GM23338 (cell line): ENCODE measurements at regions not wholly inside any gene's neighbourhood (a gene's known extent, or its start where the extent isn't known, plus 50 kb on each side); places are given as distances from the start of the nearest gene placed in this dataset.

Experiments used
- ATAC-seq: fragments of 200-7000 bp; cut with Tn5 transposase; 3 replicates; pipeline ENCODE4 v1.9.1; 2020
- DNase-seq: peaks from one replicate; pipeline ENCODE4 v3.0.0-alpha.2; 2015; ENCODE audit warnings: low spot score
- H2AFZ ChIP-seq: fragments of 200-600 bp; sonication (generic); 2 replicates; pipeline ENCODE4 v1.8.0; 2016; ENCODE audit warnings: antibody characterized with exemption, mild to moderate bottlenecking, moderate library complexity
- H3F3A ChIP-seq: fragments of 200-600 bp; sonication (generic); replicated peaks from 2 replicates; pipeline ENCODE4 v1.8.0; 2017; ENCODE audit warnings: antibody characterized with exemption, mixed run types, low read depth
- H3K27ac ChIP-seq: fragments of 200-600 bp; sonication (generic); 2 replicates; pipeline ENCODE4 v1.6.1; 2016; ENCODE audit warnings: low read depth
- H3K27me3 ChIP-seq: fragments of 200-600 bp; sonication (generic); 2 replicates; pipeline ENCODE4 v1.8.0; 2016; ENCODE audit warnings: mild to moderate bottlenecking, mixed run types, moderate library complexity; ENCODE audit not compliant: insufficient read depth
- H3K36me3 ChIP-seq: fragments of 200-600 bp; sonication (generic); 2 replicates; pipeline ENCODE4 v1.8.0; 2016; ENCODE audit warnings: mild to moderate bottlenecking; ENCODE audit not compliant: insufficient read depth
- H3K4me1 ChIP-seq: fragments of 200-600 bp; sonication (generic); 2 replicates; pipeline ENCODE4 v1.8.0; 2016; ENCODE audit warnings: mild to moderate bottlenecking, moderate library complexity; ENCODE audit not compliant: insufficient read depth
- H3K4me2 ChIP-seq: fragments of 200-600 bp; sonication (generic); 2 replicates; pipeline ENCODE4 v1.7.1; 2017; ENCODE audit warnings: mixed run types
- H3K4me3 ChIP-seq: fragments of 200-600 bp; sonication (generic); 2 replicates; pipeline ENCODE4 v1.6.1; 2016; ENCODE audit warnings: mixed run types
- H3K79me2 ChIP-seq: fragments of 200-600 bp; sonication (generic); replicated peaks from 2 replicates; pipeline ENCODE4 v1.8.0; 2017; ENCODE audit warnings: mild to moderate bottlenecking; ENCODE audit not compliant: insufficient read depth
- H3K9me2 ChIP-seq: fragments of 200-600 bp; sonication (generic); 2 replicates; pipeline ENCODE4 v1.8.0; 2017; ENCODE audit not compliant: insufficient read depth
- H4K20me1 ChIP-seq: fragments of 200-600 bp; sonication (generic); replicated peaks from 2 replicates; pipeline ENCODE4 v1.8.0; 2017; ENCODE audit warnings: mild to moderate bottlenecking; ENCODE audit not compliant: insufficient read depth
- H3K27ac Mint-ChIP-seq: 2 replicates; pipeline ENCODE4 v1.8.0; 2020; ENCODE audit warnings: inconsistent platforms, mild to moderate bottlenecking, moderate library complexity, mixed read lengths
- H3K27me3 Mint-ChIP-seq: 3 replicates; pipeline ENCODE4 v1.8.0; 2022; ENCODE audit warnings: low read depth, mild to moderate bottlenecking, moderate library complexity, mixed read lengths, inconsistent platforms; ENCODE audit not compliant: insufficient read depth, poor library complexity
- H3K36me3 Mint-ChIP-seq: 3 replicates; pipeline ENCODE4 v1.8.0; 2021; ENCODE audit warnings: low read depth, mild to moderate bottlenecking, inconsistent platforms, moderate library complexity, mixed read lengths
- H3K4me1 Mint-ChIP-seq: 3 replicates; pipeline ENCODE4 v1.8.0; 2020; ENCODE audit warnings: mild to moderate bottlenecking, inconsistent platforms, mixed read lengths
- H3K4me3 Mint-ChIP-seq: 3 replicates; pipeline ENCODE4 v1.8.0; 2021; ENCODE audit warnings: moderate library complexity, mild to moderate bottlenecking, inconsistent platforms, mixed read lengths
- H3K9me3 Mint-ChIP-seq: 3 replicates; pipeline ENCODE4 v1.8.0; 2020; ENCODE audit warnings: moderate library complexity, mild to moderate bottlenecking, inconsistent platforms, mixed read lengths
- CREB1 ChIP-seq: fragments of 250-450 bp; sonication (Bioruptor Pico); IDR thresholded peaks from 2 replicates; pipeline ENCODE4 v1.5.0; 2020; ENCODE audit warnings: low read depth, mild to moderate bottlenecking, moderate library complexity
- EZH2 ChIP-seq: fragments of 200-600 bp; sonication (generic); IDR thresholded peaks from one replicate; pipeline ENCODE4 v1.8.0; 2017; ENCODE audit warnings: antibody characterized with exemption, mild to moderate bottlenecking, low read depth; ENCODE audit not compliant: unreplicated experiment
- EZH2phosphoT487 ChIP-seq: fragments of 200-600 bp; sonication (generic); IDR thresholded peaks from one replicate; pipeline ENCODE4 v1.8.1; 2018; ENCODE audit warnings: antibody characterized with exemption; ENCODE audit not compliant: unreplicated experiment
- JUNB ChIP-seq: IDR thresholded peaks from one replicate; pipeline ENCODE4 v1.6.1; 2016; ENCODE audit warnings: antibody characterized with exemption; ENCODE audit not compliant: unreplicated experiment
- NANOG ChIP-seq: IDR thresholded peaks from 2 replicates; pipeline ENCODE4 v1.6.1; 2016; ENCODE audit warnings: antibody characterized with exemption, borderline replicate concordance
- POLR2AphosphoS5 ChIP-seq: IDR thresholded peaks from 2 replicates; pipeline ENCODE4 v1.6.1; 2016; ENCODE audit warnings: antibody characterized with exemption, low read depth
- STAT1 ChIP-seq: IDR thresholded peaks from one replicate; pipeline ENCODE4 v1.6.1; 2016; ENCODE audit warnings: antibody characterized with exemption; ENCODE audit not compliant: unreplicated experiment
- ZNF114 ChIP-seq: fragments of 250-450 bp; sonication (Bioruptor Pico); IDR thresholded peaks from 2 replicates; pipeline ENCODE4 v1.5.0; 2020; ENCODE audit warnings: mild to moderate bottlenecking, moderate library complexity
- ZNF331 ChIP-seq: fragments of 250-450 bp; sonication (Bioruptor Pico); IDR thresholded peaks from 2 replicates; pipeline ENCODE4 v1.5.0; 2020; ENCODE audit warnings: low read depth, mild to moderate bottlenecking, moderate library complexity
- TF ChIP-seq, protein P1 (sequence below): IDR thresholded peaks from 2 replicates; pipeline ENCODE4 v1.6.1; 2016; ENCODE audit warnings: antibody characterized with exemption
- TF ChIP-seq, protein P2 (sequence below), 2 experiments: fragments of 200-600 bp in 1 of 2; sonication (generic) in 1 of 2; conservative IDR thresholded peaks; 2 replicates each; pipeline versions ENCODE4 v1.5.1 to v1.6.1; 2016 to 2017; ENCODE audit warnings: antibody characterized with exemption in 2 of 2, low read depth in 2 of 2, mild to moderate bottlenecking in 2 of 2, moderate library complexity in 1 of 2
- TF ChIP-seq, protein P3 (sequence below): fragments of 250-450 bp; sonication (Bioruptor Pico); IDR thresholded peaks from 2 replicates; pipeline ENCODE4 v1.5.0; 2020; ENCODE audit warnings: mild to moderate bottlenecking, moderate library complexity
- TF ChIP-seq, protein P4 (sequence below): IDR thresholded peaks from one replicate; pipeline ENCODE4 v1.6.1; 2018; ENCODE audit warnings: antibody characterized with exemption; ENCODE audit not compliant: unreplicated experiment

DNA sequence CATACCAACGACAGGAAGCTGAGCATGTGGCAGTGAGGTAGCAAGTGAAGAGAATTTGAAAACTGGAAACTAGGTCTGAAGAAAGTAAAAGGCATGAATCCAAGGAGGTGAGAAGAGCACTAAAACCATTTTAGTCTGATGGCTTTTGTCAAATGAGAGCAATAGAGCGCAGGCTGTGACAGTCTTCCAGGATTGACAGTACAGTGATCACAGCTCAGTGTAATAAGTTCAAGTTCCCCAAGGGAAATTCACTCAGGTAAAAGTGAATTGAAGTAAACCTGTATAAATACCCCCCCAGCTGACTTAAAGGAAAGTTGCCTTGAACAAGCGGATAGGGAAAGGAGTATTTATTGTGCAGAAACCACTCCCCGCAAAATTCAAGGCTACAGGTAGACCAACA, 224.2 kb upstream of the CRBN start:
- Mint-ChIP-seq H3K4me1 (no peaks in the 10 kb centered on the region), H3K4me3 (no peak overlapping the region), H3K27ac (no peak overlapping the region), H3K27me3 (peaks cover 4% of the 10 kb centered on the region), H3K36me3 (peaks cover 47% of the 10 kb centered on the region), H3K9me3 (peaks cover 52% of the 10 kb centered on the region)
- H3K4me1 ChIP-seq, result no peaks in the 10 kb centered on the region
- H3K4me3 ChIP-seq, result no peak overlapping the region
- no peak overlapping the region for H3K4me2 ChIP-seq
- DNase-seq, result no peak
- no peaks in the 10 kb centered on the region for H4K20me1 ChIP-seq
- no peak overlapping the region for H3K27ac ChIP-seq
- ATAC-seq, result no peak
- no peak for TF ChIP-seq ZNF114 (CRISPR knock-in tag)
- no peak for TF ChIP-seq CREB1 (CRISPR knock-in tag)
- no peak for TF ChIP-seq JUNB
- TF ChIP-seq POLR2AphosphoS5, result no peak
- TF ChIP-seq, protein P1, sequence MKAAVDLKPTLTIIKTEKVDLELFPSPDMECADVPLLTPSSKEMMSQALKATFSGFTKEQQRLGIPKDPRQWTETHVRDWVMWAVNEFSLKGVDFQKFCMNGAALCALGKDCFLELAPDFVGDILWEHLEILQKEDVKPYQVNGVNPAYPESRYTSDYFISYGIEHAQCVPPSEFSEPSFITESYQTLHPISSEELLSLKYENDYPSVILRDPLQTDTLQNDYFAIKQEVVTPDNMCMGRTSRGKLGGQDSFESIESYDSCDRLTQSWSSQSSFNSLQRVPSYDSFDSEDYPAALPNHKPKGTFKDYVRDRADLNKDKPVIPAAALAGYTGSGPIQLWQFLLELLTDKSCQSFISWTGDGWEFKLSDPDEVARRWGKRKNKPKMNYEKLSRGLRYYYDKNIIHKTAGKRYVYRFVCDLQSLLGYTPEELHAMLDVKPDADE, result no peak
- TF ChIP-seq, protein P2, sequence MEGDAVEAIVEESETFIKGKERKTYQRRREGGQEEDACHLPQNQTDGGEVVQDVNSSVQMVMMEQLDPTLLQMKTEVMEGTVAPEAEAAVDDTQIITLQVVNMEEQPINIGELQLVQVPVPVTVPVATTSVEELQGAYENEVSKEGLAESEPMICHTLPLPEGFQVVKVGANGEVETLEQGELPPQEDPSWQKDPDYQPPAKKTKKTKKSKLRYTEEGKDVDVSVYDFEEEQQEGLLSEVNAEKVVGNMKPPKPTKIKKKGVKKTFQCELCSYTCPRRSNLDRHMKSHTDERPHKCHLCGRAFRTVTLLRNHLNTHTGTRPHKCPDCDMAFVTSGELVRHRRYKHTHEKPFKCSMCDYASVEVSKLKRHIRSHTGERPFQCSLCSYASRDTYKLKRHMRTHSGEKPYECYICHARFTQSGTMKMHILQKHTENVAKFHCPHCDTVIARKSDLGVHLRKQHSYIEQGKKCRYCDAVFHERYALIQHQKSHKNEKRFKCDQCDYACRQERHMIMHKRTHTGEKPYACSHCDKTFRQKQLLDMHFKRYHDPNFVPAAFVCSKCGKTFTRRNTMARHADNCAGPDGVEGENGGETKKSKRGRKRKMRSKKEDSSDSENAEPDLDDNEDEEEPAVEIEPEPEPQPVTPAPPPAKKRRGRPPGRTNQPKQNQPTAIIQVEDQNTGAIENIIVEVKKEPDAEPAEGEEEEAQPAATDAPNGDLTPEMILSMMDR (conservative IDR thresholded peaks at IDR 0.05; ENCODE audit: low read depth in 2 of 2), result no peak
- TF ChIP-seq EZH2, result no peak
- no peak for TF ChIP-seq ZNF331 (CRISPR knock-in tag)
- TF ChIP-seq STAT1, result no peak
- TF ChIP-seq, protein P3, sequence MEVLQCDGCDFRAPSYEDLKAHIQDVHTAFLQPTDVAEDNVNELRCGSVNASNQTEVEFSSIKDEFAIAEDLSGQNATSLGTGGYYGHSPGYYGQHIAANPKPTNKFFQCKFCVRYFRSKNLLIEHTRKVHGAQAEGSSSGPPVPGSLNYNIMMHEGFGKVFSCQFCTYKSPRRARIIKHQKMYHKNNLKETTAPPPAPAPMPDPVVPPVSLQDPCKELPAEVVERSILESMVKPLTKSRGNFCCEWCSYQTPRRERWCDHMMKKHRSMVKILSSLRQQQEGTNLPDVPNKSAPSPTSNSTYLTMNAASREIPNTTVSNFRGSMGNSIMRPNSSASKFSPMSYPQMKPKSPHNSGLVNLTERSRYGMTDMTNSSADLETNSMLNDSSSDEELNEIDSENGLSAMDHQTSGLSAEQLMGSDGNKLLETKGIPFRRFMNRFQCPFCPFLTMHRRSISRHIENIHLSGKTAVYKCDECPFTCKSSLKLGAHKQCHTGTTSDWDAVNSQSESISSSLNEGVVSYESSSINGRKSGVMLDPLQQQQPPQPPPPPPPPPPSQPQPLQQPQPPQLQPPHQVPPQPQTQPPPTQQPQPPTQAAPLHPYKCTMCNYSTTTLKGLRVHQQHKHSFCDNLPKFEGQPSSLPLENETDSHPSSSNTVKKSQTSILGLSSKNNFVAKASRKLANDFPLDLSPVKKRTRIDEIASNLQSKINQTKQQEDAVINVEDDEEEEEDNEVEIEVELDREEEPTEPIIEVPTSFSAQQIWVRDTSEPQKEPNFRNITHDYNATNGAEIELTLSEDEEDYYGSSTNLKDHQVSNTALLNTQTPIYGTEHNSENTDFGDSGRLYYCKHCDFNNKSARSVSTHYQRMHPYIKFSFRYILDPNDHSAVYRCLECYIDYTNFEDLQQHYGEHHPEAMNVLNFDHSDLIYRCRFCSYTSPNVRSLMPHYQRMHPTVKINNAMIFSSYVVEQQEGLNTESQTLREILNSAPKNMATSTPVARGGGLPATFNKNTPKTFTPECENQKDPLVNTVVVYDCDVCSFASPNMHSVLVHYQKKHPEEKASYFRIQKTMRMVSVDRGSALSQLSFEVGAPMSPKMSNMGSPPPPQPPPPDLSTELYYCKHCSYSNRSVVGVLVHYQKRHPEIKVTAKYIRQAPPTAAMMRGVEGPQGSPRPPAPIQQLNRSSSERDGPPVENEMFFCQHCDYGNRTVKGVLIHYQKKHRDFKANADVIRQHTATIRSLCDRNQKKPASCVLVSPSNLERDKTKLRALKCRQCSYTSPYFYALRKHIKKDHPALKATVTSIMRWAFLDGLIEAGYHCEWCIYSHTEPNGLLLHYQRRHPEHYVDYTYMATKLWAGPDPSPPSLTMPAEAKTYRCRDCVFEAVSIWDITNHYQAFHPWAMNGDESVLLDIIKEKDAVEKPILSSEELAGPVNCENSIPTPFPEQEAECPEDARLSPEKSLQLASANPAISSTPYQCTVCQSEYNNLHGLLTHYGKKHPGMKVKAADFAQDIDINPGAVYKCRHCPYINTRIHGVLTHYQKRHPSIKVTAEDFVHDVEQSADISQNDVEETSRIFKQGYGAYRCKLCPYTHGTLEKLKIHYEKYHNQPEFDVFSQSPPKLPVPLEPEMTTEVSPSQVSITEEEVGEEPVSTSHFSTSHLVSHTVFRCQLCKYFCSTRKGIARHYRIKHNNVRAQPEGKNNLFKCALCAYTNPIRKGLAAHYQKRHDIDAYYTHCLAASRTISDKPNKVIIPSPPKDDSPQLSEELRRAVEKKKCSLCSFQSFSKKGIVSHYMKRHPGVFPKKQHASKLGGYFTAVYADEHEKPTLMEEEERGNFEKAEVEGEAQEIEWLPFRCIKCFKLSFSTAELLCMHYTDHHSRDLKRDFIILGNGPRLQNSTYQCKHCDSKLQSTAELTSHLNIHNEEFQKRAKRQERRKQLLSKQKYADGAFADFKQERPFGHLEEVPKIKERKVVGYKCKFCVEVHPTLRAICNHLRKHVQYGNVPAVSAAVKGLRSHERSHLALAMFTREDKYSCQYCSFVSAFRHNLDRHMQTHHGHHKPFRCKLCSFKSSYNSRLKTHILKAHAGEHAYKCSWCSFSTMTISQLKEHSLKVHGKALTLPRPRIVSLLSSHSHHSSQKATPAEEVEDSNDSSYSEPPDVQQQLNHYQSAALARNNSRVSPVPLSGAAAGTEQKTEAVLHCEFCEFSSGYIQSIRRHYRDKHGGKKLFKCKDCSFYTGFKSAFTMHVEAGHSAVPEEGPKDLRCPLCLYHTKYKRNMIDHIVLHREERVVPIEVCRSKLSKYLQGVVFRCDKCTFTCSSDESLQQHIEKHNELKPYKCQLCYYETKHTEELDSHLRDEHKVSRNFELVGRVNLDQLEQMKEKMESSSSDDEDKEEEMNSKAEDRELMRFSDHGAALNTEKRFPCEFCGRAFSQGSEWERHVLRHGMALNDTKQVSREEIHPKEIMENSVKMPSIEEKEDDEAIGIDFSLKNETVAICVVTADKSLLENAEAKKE (CRISPR knock-in tag), result no peak
- no peak for TF ChIP-seq EZH2phosphoT487
- TF ChIP-seq, protein P4, sequence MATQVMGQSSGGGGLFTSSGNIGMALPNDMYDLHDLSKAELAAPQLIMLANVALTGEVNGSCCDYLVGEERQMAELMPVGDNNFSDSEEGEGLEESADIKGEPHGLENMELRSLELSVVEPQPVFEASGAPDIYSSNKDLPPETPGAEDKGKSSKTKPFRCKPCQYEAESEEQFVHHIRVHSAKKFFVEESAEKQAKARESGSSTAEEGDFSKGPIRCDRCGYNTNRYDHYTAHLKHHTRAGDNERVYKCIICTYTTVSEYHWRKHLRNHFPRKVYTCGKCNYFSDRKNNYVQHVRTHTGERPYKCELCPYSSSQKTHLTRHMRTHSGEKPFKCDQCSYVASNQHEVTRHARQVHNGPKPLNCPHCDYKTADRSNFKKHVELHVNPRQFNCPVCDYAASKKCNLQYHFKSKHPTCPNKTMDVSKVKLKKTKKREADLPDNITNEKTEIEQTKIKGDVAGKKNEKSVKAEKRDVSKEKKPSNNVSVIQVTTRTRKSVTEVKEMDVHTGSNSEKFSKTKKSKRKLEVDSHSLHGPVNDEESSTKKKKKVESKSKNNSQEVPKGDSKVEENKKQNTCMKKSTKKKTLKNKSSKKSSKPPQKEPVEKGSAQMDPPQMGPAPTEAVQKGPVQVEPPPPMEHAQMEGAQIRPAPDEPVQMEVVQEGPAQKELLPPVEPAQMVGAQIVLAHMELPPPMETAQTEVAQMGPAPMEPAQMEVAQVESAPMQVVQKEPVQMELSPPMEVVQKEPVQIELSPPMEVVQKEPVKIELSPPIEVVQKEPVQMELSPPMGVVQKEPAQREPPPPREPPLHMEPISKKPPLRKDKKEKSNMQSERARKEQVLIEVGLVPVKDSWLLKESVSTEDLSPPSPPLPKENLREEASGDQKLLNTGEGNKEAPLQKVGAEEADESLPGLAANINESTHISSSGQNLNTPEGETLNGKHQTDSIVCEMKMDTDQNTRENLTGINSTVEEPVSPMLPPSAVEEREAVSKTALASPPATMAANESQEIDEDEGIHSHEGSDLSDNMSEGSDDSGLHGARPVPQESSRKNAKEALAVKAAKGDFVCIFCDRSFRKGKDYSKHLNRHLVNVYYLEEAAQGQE, result no peak
- TF ChIP-seq NANOG, result no peak
- H3K36me3 ChIP-seq, result 0 out of 2 replicates have a peak, but pooled peaks cover 3% of the 10 kb centered on the region
- H3K79me2 ChIP-seq, result no peaks in the 10 kb centered on the region
- H3K9me2 ChIP-seq, result no peaks in the 10 kb centered on the region
- H3K27me3 ChIP-seq, result no peaks in the 10 kb centered on the region
- H2AFZ ChIP-seq, result no peak overlapping the region
- H3F3A ChIP-seq, result no peaks in the 10 kb centered on the region
